Esophagus muscularis mucosa (tissue), 4 donors: ENCODE measurements at regions not wholly inside any gene's neighbourhood (a gene's known extent, or its start where the extent isn't known, plus 50 kb on each side); places are given as distances from the start of the nearest gene placed in this dataset.

Experiments
- DNase-seq: peaks from one replicate; pipeline ENCODE4 v3.0.0-alpha.2; 2017; ENCODE audit errors: extremely low spot score
- H3K27ac ChIP-seq, 4 donors: fragments of 200-600 bp; sonication (generic); replicated peaks in 1 of 4; 1 replicate in 3 of 4; 2 replicates in 1 of 4; pipeline ENCODE4 v1.5.1; 2016 to 2019; ENCODE audit warnings: mild to moderate bottlenecking in 1 of 4
- H3K27me3 ChIP-seq, 4 donors: fragments of 200-600 bp; sonication (generic); one replicate each; pipeline versions ENCODE4 v1.5.1 to v1.6.0; 2016 to 2019
- H3K36me3 ChIP-seq, 4 donors: fragments of 200-600 bp; sonication (generic); one replicate each; pipeline ENCODE4 v1.5.1; 2016 to 2019
- H3K4me1 ChIP-seq, 4 donors: fragments of 200-600 bp; sonication (generic); one replicate each; pipeline ENCODE4 v1.5.1; 2016 to 2019
- H3K4me3 ChIP-seq, 4 donors: fragments of 200-600 bp; sonication (generic); 1 replicate in 2 of 4; 2 replicates in 2 of 4; pipeline ENCODE4 v1.5.1; 2016 to 2019; ENCODE audit warnings: mild to moderate bottlenecking in 4 of 4, moderate library complexity in 1 of 4
- H3K9me3 ChIP-seq, 4 donors: fragments of 200-600 bp; sonication (generic); 1 replicate in 3 of 4; 2 replicates in 1 of 4; pipeline ENCODE4 v1.5.1; 2016 to 2019
- CTCF ChIP-seq, 3 experiments: fragments of 200-600 bp in 2 of 3; fragments of 450-650 bp in 1 of 3; sonication (generic) in 2 of 3; IDR thresholded peaks; one replicate each; pipeline ENCODE4 v1.5.1; 2017 to 2019; ENCODE audit warnings: antibody characterized with exemption in 3 of 3, mild to moderate bottlenecking in 2 of 3, moderate library complexity in 1 of 3
- EP300 ChIP-seq: sonication (generic); formaldehyde crosslinking; IDR thresholded peaks from one replicate; pipeline ENCODE4 v1.6.1; 2017; ENCODE audit warnings: antibody characterized with exemption
- POLR2A ChIP-seq: fragments of 450-650 bp; IDR thresholded peaks from one replicate; pipeline ENCODE4 v1.6.1; 2017; ENCODE audit warnings: antibody characterized with exemption, moderate library complexity, mild to moderate bottlenecking, low read depth
- POLR2AphosphoS5 ChIP-seq, 2 donors: sonication (generic); formaldehyde crosslinking; IDR thresholded peaks; one replicate each; pipeline ENCODE4 v1.6.1; 2017; ENCODE audit warnings: antibody characterized with exemption in 2 of 2
- WGBS: methylation state at CpG from one replicate; pipeline ENCODE4 v1.1.5; 2018; 5-methylcytosine and 5-hydroxymethylcytosine counted together
- intact Hi-C: fragments of 100-400 bp; cut with DNase I; formaldehyde crosslinking; loops from one replicate; pipeline ENCODE4 v1.15.1; 2023

- Histone ChIP-seq H3K9me3 (no peaks in the 10 kb centered on the region), H3K4me1 (peaks cover 1 to 17% (median 11%) of the 10 kb centered on the region in 4 donors), H3K36me3 (no peaks in the 10 kb centered on the region), H3K27ac (no peak overlapping the region), H3K27me3 (no peaks in the 10 kb centered on the region), H3K4me3 (no peak overlapping the region)
- intact Hi-C loops: no loop called here
- TF ChIP-seq CTCF (IDR thresholded peaks at IDR 0.05) (no peak), EP300 (no peak)
- 100% methylated on average over 2 of the region's 2 CpGs for WGBS
- no peak for DNase-seq
These were observed 54.2 kb upstream of the OSBPL3 start for GRCh38 chr7:25034136-25034535.

- no peaks in the 10 kb centered on the region for H3K36me3 ChIP-seq
- WGBS: 84% methylated on average over 11 of the region's 11 CpGs
- no peaks in the 10 kb centered on the region for H3K27me3 ChIP-seq
- no peaks in the 10 kb centered on the region for H3K9me3 ChIP-seq
- H3K4me1 ChIP-seq: peaks cover 5 to 19% (median 13%) of the 10 kb centered on the region in 4 donors
- no peak overlapping the region for H3K4me3 ChIP-seq
- intact Hi-C loops: no loop called here
- no peak for TF ChIP-seq CTCF (IDR thresholded peaks at IDR 0.05)
- DNase-seq: no peak
- H3K27ac ChIP-seq: no peak overlapping the region
These were observed 53.1 kb upstream of the OSBPL3 start for GRCh38 chr7:25032774-25033743.

- WGBS: 100% methylated on average over 1 of the region's 1 CpG
- Histone ChIP-seq H3K4me3 (no peak overlapping the region), H3K36me3 (no peaks in the 10 kb centered on the region), H3K27ac (no peak overlapping the region), H3K9me3 (no peaks in the 10 kb centered on the region), H3K27me3 (no peaks in the 10 kb centered on the region), H3K4me1 (peaks cover 2 to 5% (median 4%) of the 10 kb centered on the region in 4 donors)
- TF ChIP-seq POLR2AphosphoS5 (IDR thresholded peaks at IDR 0.05): no peak
- TF ChIP-seq CTCF (IDR thresholded peaks at IDR 0.05): no peak
- no peak for TF ChIP-seq POLR2A
- TF ChIP-seq EP300: no peak
- DNase-seq: no peak
- intact Hi-C loops: no loop called here
These were observed 51.5 kb upstream of the OSBPL3 start for GRCh38 chr7:25031432-25031831.

GRCh38 chr7:25031007-25031406, 51.0 kb upstream of the OSBPL3 start:
- WGBS: 93% methylated on average over 6 of the region's 6 CpGs
- TF ChIP-seq EP300 (no peak), POLR2AphosphoS5 (IDR thresholded peaks at IDR 0.05) (no peak), CTCF (IDR thresholded peaks at IDR 0.05) (no peak), POLR2A (no peak)
- peaks cover 0 to 5% (median 4%) of the 10 kb centered on the region in 4 donors for H3K4me1 ChIP-seq
- intact Hi-C loops: no loop called here
- H3K27ac ChIP-seq: no peak overlapping the region
- no peak overlapping the region for H3K4me3 ChIP-seq
- H3K27me3 ChIP-seq: no peaks in the 10 kb centered on the region
- peak; percentile 34 for DNase-seq
- no peaks in the 10 kb centered on the region for H3K9me3 ChIP-seq
- H3K36me3 ChIP-seq: no peaks in the 10 kb centered on the region
